ENCODE measurements at regions not wholly inside any gene's neighbourhood (a gene's known extent, or its start where the extent isn't known, plus 50 kb on each side); places are given as distances from the start of the nearest gene placed in this dataset.

DNA sequence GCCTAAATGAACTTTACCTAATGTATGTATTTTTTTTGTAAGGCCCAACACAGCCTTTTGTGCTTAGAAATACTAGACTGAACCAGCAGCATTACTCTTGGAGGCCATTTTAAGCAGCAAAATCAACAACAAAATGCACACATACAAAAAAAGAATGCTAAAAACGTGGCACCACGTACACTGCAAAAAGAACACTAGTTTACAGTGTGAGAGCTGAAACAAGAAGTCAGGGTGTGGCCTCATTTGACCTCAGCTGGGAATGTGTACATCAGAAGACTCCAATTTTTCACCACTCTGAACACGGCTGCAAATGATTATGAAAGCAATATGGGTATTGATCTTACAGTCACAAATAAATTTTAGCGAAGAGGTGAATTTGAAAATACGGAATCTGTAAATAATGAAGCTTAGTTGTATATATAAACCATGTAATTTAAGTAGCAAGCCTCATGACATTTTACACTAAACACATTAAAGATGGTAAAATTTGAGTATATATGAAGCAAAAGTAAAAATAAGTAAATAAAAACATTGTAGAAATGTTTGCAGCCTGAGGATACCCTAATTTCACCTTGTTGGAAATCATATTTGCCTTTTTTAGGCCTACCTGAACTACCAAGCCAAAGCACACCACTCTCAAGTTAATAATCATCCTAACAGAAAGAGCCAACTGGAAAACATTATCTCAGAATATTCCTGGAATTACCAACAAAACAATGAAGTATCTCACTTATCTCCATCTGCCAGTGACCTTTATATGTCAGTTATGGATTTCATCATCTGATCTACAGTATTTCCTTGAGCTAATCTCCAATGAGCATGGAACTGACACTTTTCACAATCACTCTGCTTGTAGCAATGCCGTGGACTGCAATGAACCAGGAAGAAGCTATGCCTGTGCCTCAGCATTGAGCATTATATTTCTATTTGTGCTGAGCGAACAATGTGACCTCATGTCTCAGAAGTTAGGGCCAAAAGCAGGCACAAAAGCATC, 319.5 kb upstream of the FAT3 start:
- Histone ChIP-seq H4K20me1 (ENCODE audit: low read length) (no peaks in the 10 kb centered on the region), H3K4me3 (ENCODE audit: low read length) (no peak overlapping the region), H3K9me3 (ENCODE audit: low read length) (0 out of 2 replicates have a peak, but pooled peaks cover 4% of the 10 kb centered on the region), H3K4me2 (ENCODE audit: low read length) (no peak overlapping the region), H3K27me3 (ENCODE audit: low read length) (no peaks in the 10 kb centered on the region), H2AFZ (ENCODE audit: low read length) (no peak overlapping the region), H3K4me1 (ENCODE audit: insufficient read depth, low read length) (no peaks in the 10 kb centered on the region), H3K9ac (ENCODE audit: low read length) (no peak overlapping the region), H3F3A (ENCODE audit: low read length, unreplicated experiment) (no peaks in the 10 kb centered on the region), H3K79me2 (ENCODE audit: low read length) (no peaks in the 10 kb centered on the region), H3K27ac (ENCODE audit: low read length) (no peak overlapping the region), H3K9me2 (replicated peaks; ENCODE audit: low read length) (no peaks in the 10 kb centered on the region), H3K36me3 (ENCODE audit: low read depth, low read length) (no peaks in the 10 kb centered on the region)
- BruUV-seq (replicated peaks), result no TSS peak
- ATAC-seq, result no peak
- DNase-seq, result no peak
- intact Hi-C loops (cut with micrococcal nuclease), result no loop called here
- CTCF ChIA-PET, result no interaction called here
- TF ChIP-seq EZH2 (IDR thresholded peaks at IDR 0.05; ENCODE audit: low read length, unreplicated experiment), result no peak
- TF ChIP-seq EZH2phosphoT487 (IDR thresholded peaks at IDR 0.05; ENCODE audit: borderline replicate concordance, low read length), result no peak
- no peak for TF ChIP-seq CTCF (conservative IDR thresholded peaks at IDR 0.05; ENCODE audit: low read depth, low read length)
- POLR2A ChIA-PET (ENCODE audit: unreplicated experiment), result no interaction called here

- Histone ChIP-seq H3K4me3 (ENCODE audit: low read length) (no peak overlapping the region), H3K36me3 (ENCODE audit: low read depth, low read length) (no peaks in the 10 kb centered on the region), H3K4me2 (ENCODE audit: low read length) (no peak overlapping the region), H3K27ac (ENCODE audit: low read length) (no peak overlapping the region), H3K27me3 (ENCODE audit: low read length) (no peaks in the 10 kb centered on the region), H2AFZ (ENCODE audit: low read length) (no peak overlapping the region), H3K4me1 (ENCODE audit: insufficient read depth, low read length) (no peaks in the 10 kb centered on the region; the same call in 1 of the 2 replicates), H3K79me2 (ENCODE audit: low read length) (no peaks in the 10 kb centered on the region), H3K9ac (ENCODE audit: low read length) (no peak overlapping the region), H3F3A (ENCODE audit: low read length, unreplicated experiment) (no peaks in the 10 kb centered on the region), H3K9me3 (ENCODE audit: low read length) (0 out of 2 replicates have a peak, but pooled peaks cover 4% of the 10 kb centered on the region), H4K20me1 (ENCODE audit: low read length) (no peaks in the 10 kb centered on the region), H3K9me2 (replicated peaks; ENCODE audit: low read length) (no peaks in the 10 kb centered on the region)
- intact Hi-C loops (cut with micrococcal nuclease), result no loop called here
- ChIA-PET POLR2A (ENCODE audit: unreplicated experiment) (no interaction called here), CTCF (no interaction called here)
- DNase-seq, result peak; percentile 47
- ATAC-seq, result no peak
- no TSS peak for BruUV-seq (replicated peaks)
- no peak for TF ChIP-seq EZH2 (IDR thresholded peaks at IDR 0.05; ENCODE audit: low read length, unreplicated experiment)
- TF ChIP-seq CTCF (conservative IDR thresholded peaks at IDR 0.05; ENCODE audit: low read depth, low read length), result no peak
- TF ChIP-seq EZH2phosphoT487 (IDR thresholded peaks at IDR 0.05; ENCODE audit: borderline replicate concordance, low read length), result no peak
These were observed 322.3 kb upstream of the FAT3 start for GRCh38 chr11:91902312-91902711.

DNA sequence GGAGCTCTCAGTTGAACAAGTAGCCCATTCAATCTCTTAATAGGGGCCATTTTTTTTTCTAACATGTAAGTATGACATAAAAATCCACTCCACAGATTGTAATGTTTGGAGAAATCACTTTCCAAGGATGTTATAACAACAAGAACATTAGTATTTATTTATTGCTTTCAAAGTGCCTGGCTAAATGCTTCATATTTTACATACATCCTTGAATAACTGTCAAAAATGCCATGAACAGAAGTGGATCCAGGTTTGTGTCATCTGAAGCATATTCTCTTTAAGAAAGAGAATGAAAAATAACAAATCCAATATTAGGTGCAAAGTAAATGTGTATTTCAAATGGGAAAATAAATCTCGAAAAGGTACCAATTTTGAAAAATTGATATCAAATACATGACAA, 344.0 kb upstream of the FAT3 start:
- H3K4me2 ChIP-seq (ENCODE audit: low read length), result no peak overlapping the region
- H3K9me2 ChIP-seq (replicated peaks; ENCODE audit: low read length), result no peaks in the 10 kb centered on the region
- no peaks in the 10 kb centered on the region for H3K79me2 ChIP-seq (ENCODE audit: low read length)
- ATAC-seq, result no peak
- H3K27me3 ChIP-seq (ENCODE audit: low read length), result no peaks in the 10 kb centered on the region
- CTCF ChIA-PET, result no interaction called here
- H3K36me3 ChIP-seq (ENCODE audit: low read depth, low read length), result no peaks in the 10 kb centered on the region
- H3K9me3 ChIP-seq (ENCODE audit: low read length), result no peaks in the 10 kb centered on the region
- H3K4me1 ChIP-seq (ENCODE audit: insufficient read depth, low read length), result no peaks in the 10 kb centered on the region
- H3F3A ChIP-seq (ENCODE audit: low read length, unreplicated experiment), result no peaks in the 10 kb centered on the region
- H3K9ac ChIP-seq (ENCODE audit: low read length), result no peak overlapping the region
- DNase-seq, result no peak
- intact Hi-C loops (cut with micrococcal nuclease), result no loop called here
- H3K4me3 ChIP-seq (ENCODE audit: low read length), result no peak overlapping the region
- H3K27ac ChIP-seq (ENCODE audit: low read length), result no peak overlapping the region
- H4K20me1 ChIP-seq (ENCODE audit: low read length), result no peaks in the 10 kb centered on the region
- no peak overlapping the region for H2AFZ ChIP-seq (ENCODE audit: low read length)
- POLR2A ChIA-PET (ENCODE audit: unreplicated experiment), result no interaction called here
- no TSS peak for BruUV-seq (replicated peaks)
- TF ChIP-seq EZH2 (IDR thresholded peaks at IDR 0.05; ENCODE audit: low read length, unreplicated experiment) (no peak), EZH2phosphoT487 (IDR thresholded peaks at IDR 0.05; ENCODE audit: borderline replicate concordance, low read length) (no peak), CTCF (conservative IDR thresholded peaks at IDR 0.05; ENCODE audit: low read depth, low read length) (no peak)
